ENCODE measurements at regions not wholly inside any gene's neighbourhood (a gene's known extent, or its start where the extent isn't known, plus 50 kb on each side); places are given as distances from the start of the nearest gene placed in this dataset.
"Not testable (repeated sequence)": the region's sequence is repeated elsewhere in the genome, so short reads cannot be mapped to it uniquely, and the experiment has no call there.

DNA sequence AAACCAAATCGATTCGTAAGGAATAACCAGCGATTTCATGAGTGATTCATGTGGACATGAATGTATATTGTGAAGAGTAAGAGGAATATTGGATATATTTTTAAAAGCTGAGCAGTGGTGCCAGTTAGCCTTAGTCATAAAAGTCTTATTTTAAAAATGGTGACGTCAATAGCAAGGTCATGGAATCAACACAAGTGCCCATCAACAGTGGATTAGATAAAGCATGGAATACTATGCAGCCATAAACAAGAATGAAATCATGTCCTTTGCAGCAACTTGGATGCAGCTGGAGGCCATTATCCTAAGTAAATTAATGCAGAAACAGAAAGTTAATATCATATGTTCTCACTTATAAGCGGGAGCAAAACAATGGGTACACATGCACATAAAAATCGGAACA is 89.0 kb upstream of the STOX2 start:
- Histone ChIP-seq H3K79me2 (replicated peaks; ENCODE audit: insufficient read depth, low read length) (no peaks in the 10 kb centered on the region), H3K27ac (ENCODE audit: low read length) (no peak overlapping the region), H3K36me3 (ENCODE audit: insufficient read depth, low read length) (no peaks in the 10 kb centered on the region), H3K9me3 (ENCODE audit: low read length) (no peaks in the 10 kb centered on the region), H3K27me3 (ENCODE audit: insufficient read depth, low read depth, low read length) (no peaks in the 10 kb centered on the region), H3K9me2 (ENCODE audit: insufficient read depth, low read length) (no peaks in the 10 kb centered on the region), H4K20me1 (ENCODE audit: insufficient read depth) (no peaks in the 10 kb centered on the region), H3K9ac (ENCODE audit: low read length) (no peak overlapping the region), H3F3A (ENCODE audit: insufficient read depth, low read length, poor library complexity, severe bottlenecking) (no peaks in the 10 kb centered on the region), H3K4me2 (ENCODE audit: low read length) (no peak overlapping the region), H2AFZ (ENCODE audit: low read depth, low read length) (no peak overlapping the region), H3K4me3 (ENCODE audit: low read length) (no peak overlapping the region)
- TF ChIP-seq EP300 (conservative IDR thresholded peaks at IDR 0.05; ENCODE audit: poor library complexity, severe bottlenecking) (no peak), MXI1 (conservative IDR thresholded peaks at IDR 0.05; ENCODE audit: poor library complexity, severe bottlenecking) (no peak), EZH2 (IDR thresholded peaks at IDR 0.05; ENCODE audit: borderline replicate concordance, insufficient read depth, low read length, poor library complexity, severe bottlenecking) (no peak), SMC3 (conservative IDR thresholded peaks at IDR 0.05; ENCODE audit: poor library complexity) (no peak), POLR2AphosphoS5 (IDR thresholded peaks at IDR 0.05) (no peak), TAF1 (IDR thresholded peaks at IDR 0.05; ENCODE audit: low read depth) (no peak), RAD21 (conservative IDR thresholded peaks at IDR 0.05) (no peak)
- TF ChIP-seq, protein P1, sequence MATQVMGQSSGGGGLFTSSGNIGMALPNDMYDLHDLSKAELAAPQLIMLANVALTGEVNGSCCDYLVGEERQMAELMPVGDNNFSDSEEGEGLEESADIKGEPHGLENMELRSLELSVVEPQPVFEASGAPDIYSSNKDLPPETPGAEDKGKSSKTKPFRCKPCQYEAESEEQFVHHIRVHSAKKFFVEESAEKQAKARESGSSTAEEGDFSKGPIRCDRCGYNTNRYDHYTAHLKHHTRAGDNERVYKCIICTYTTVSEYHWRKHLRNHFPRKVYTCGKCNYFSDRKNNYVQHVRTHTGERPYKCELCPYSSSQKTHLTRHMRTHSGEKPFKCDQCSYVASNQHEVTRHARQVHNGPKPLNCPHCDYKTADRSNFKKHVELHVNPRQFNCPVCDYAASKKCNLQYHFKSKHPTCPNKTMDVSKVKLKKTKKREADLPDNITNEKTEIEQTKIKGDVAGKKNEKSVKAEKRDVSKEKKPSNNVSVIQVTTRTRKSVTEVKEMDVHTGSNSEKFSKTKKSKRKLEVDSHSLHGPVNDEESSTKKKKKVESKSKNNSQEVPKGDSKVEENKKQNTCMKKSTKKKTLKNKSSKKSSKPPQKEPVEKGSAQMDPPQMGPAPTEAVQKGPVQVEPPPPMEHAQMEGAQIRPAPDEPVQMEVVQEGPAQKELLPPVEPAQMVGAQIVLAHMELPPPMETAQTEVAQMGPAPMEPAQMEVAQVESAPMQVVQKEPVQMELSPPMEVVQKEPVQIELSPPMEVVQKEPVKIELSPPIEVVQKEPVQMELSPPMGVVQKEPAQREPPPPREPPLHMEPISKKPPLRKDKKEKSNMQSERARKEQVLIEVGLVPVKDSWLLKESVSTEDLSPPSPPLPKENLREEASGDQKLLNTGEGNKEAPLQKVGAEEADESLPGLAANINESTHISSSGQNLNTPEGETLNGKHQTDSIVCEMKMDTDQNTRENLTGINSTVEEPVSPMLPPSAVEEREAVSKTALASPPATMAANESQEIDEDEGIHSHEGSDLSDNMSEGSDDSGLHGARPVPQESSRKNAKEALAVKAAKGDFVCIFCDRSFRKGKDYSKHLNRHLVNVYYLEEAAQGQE (IDR thresholded peaks at IDR 0.05; ENCODE audit: borderline replicate concordance), result no peak
- TF ChIP-seq, protein P2, sequence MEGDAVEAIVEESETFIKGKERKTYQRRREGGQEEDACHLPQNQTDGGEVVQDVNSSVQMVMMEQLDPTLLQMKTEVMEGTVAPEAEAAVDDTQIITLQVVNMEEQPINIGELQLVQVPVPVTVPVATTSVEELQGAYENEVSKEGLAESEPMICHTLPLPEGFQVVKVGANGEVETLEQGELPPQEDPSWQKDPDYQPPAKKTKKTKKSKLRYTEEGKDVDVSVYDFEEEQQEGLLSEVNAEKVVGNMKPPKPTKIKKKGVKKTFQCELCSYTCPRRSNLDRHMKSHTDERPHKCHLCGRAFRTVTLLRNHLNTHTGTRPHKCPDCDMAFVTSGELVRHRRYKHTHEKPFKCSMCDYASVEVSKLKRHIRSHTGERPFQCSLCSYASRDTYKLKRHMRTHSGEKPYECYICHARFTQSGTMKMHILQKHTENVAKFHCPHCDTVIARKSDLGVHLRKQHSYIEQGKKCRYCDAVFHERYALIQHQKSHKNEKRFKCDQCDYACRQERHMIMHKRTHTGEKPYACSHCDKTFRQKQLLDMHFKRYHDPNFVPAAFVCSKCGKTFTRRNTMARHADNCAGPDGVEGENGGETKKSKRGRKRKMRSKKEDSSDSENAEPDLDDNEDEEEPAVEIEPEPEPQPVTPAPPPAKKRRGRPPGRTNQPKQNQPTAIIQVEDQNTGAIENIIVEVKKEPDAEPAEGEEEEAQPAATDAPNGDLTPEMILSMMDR (IDR thresholded peaks at IDR 0.05; ENCODE audit: poor library complexity, severe bottlenecking), result no peak

DNA sequence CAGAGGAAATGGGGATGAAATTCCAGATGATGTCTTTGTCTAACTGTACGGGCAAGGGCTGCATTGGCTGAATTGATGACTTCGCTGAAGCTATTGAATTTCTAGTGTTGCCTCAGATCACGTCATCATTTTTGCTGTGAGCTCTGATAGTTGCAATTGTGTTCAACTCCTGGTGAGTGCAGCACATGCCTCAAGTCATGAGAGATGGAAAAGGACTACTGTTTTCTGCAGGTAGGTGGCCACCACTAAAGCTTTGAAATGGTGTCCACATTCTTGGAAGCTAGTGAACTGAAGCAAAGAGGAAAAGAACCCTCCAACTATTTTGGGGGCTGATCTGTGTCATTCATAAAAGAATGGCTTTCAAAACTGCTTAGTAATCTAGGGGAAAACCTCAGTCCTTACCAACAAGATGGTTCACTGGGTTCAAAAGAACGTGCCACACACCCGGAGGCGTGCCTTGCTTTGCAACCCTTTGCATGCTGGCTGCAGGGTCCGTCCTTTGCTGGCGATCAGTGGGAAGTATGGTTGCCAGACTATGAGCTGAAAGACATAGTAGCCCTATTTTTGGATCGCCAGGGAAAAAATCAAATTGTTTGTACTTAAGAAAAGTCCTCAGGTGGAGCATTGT is 88.1 kb upstream of the STOX2 start:
- no peaks in the 10 kb centered on the region for H4K20me1 ChIP-seq (ENCODE audit: insufficient read depth)
- no peak overlapping the region for H3K9ac ChIP-seq (ENCODE audit: low read length)
- H3K79me2 ChIP-seq (replicated peaks; ENCODE audit: insufficient read depth, low read length), result no peaks in the 10 kb centered on the region
- H3K27ac ChIP-seq (ENCODE audit: low read length), result no peak overlapping the region
- no peaks in the 10 kb centered on the region for H3K36me3 ChIP-seq (ENCODE audit: insufficient read depth, low read length)
- H3K4me3 ChIP-seq (ENCODE audit: low read length), result no peak overlapping the region
- H3K4me2 ChIP-seq (ENCODE audit: low read length), result no peak overlapping the region
- H3K9me2 ChIP-seq (ENCODE audit: insufficient read depth, low read length), result no peaks in the 10 kb centered on the region
- no peaks in the 10 kb centered on the region for H3F3A ChIP-seq (ENCODE audit: insufficient read depth, low read length, poor library complexity, severe bottlenecking)
- no peaks in the 10 kb centered on the region for H3K9me3 ChIP-seq (ENCODE audit: low read length)
- no peaks in the 10 kb centered on the region for H3K27me3 ChIP-seq (ENCODE audit: insufficient read depth, low read depth, low read length)
- H2AFZ ChIP-seq (ENCODE audit: low read depth, low read length), result no peak overlapping the region
- no peak for TF ChIP-seq EZH2 (IDR thresholded peaks at IDR 0.05; ENCODE audit: borderline replicate concordance, insufficient read depth, low read length, poor library complexity, severe bottlenecking)
- no peak for TF ChIP-seq RAD21 (conservative IDR thresholded peaks at IDR 0.05)
- TF ChIP-seq EP300 (conservative IDR thresholded peaks at IDR 0.05; ENCODE audit: poor library complexity, severe bottlenecking), result no peak
- no peak for TF ChIP-seq TAF1 (IDR thresholded peaks at IDR 0.05; ENCODE audit: low read depth)

GRCh38 chr4:183818591-183818990 is 86.5 kb upstream of the STOX2 start:
- not testable (repeated sequence) for H3K4me3 ChIP-seq (ENCODE audit: low read length); H3K9me2 ChIP-seq (ENCODE audit: insufficient read depth, low read length); H2AFZ ChIP-seq (ENCODE audit: low read depth, low read length); H4K20me1 ChIP-seq (ENCODE audit: insufficient read depth); H3K9me3 ChIP-seq (ENCODE audit: low read length); H3F3A ChIP-seq (ENCODE audit: insufficient read depth, low read length, poor library complexity, severe bottlenecking); H3K36me3 ChIP-seq (ENCODE audit: insufficient read depth, low read length); H3K27ac ChIP-seq (ENCODE audit: low read length); H3K4me2 ChIP-seq (ENCODE audit: low read length); H3K27me3 ChIP-seq (ENCODE audit: insufficient read depth, low read depth, low read length); H3K9ac ChIP-seq (ENCODE audit: low read length); H3K79me2 ChIP-seq (replicated peaks; ENCODE audit: insufficient read depth, low read length)

All from neural cell (in vitro differentiated cells).